Endothelial cell (in vitro differentiated cells): ENCODE measurements at regions not wholly inside any gene's neighbourhood (a gene's known extent, or its start where the extent isn't known, plus 50 kb on each side); places are given as distances from the start of the nearest gene placed in this dataset.

Experiments
- DNase-seq: peaks from one replicate; pipeline ENCODE4 v3.0.0; 2021; ENCODE audit warnings: low spot score
- H3K27ac Mint-ChIP-seq: one replicate; pipeline ENCODE4 v1.8.0; 2021; ENCODE audit warnings: mixed read lengths, inconsistent platforms; ENCODE audit not compliant: unreplicated experiment
- H3K27me3 Mint-ChIP-seq: one replicate; pipeline ENCODE4 v1.8.0; 2021; ENCODE audit warnings: mild to moderate bottlenecking, moderate library complexity, mixed read lengths, inconsistent platforms; ENCODE audit not compliant: unreplicated experiment
- H3K36me3 Mint-ChIP-seq: one replicate; pipeline ENCODE4 v1.8.0; 2021; ENCODE audit warnings: mild to moderate bottlenecking, low read depth, mixed read lengths, inconsistent platforms; ENCODE audit not compliant: unreplicated experiment
- H3K4me1 Mint-ChIP-seq: one replicate; pipeline ENCODE4 v1.8.0; 2021; ENCODE audit warnings: mild to moderate bottlenecking, mixed read lengths, inconsistent platforms; ENCODE audit not compliant: unreplicated experiment
- H3K4me3 Mint-ChIP-seq: one replicate; pipeline ENCODE4 v1.8.0; 2021; ENCODE audit warnings: mild to moderate bottlenecking, mixed read lengths, inconsistent platforms; ENCODE audit not compliant: unreplicated experiment
- H3K9me3 Mint-ChIP-seq: one replicate; pipeline ENCODE4 v1.8.0; 2021; ENCODE audit warnings: mixed read lengths, inconsistent platforms; ENCODE audit not compliant: unreplicated experiment
- TF ChIP-seq, protein P1 (sequence below): fragments of 200-600 bp; sonication (generic); IDR thresholded peaks from one replicate; pipeline ENCODE4 v1.5.0; 2021; ENCODE audit warnings: antibody characterized with exemption; ENCODE audit not compliant: unreplicated experiment

DNA sequence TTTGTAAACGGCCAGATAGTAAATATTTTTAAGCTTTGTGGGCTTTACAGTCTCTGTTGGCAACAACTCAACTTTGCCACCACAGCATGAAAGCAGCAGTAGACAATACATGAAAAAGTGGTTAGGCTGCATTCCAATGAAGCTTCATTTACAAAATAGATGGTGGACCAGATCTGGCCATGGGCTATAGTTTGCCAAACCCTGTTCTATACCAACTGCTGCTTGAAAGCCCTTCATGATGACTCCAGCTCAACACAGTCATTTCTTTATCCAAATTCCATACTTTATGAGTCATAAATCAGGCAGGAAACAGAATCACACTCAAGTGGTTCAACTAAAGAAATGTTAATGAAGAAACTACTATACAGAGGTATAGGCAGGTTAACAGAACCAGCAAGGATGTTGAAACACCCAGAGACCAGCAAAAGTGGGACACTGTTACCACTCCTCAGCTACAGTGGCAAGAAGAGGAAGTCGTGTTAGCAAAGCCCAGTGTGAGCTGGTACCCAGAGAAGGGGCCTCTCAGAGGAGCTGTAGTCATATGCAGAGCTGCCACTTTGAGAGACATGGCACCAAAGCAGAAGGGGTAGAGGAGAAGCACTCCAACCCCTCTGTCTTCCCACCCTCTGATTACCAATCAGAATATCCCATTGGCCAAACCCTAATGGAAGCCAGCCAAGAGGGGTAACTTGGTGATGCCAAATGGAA, 72.5 kb downstream of the PRLHR start:
- no peaks in the 10 kb centered on the region for H3K27me3 Mint-ChIP-seq
- H3K9me3 Mint-ChIP-seq = no peaks in the 10 kb centered on the region
- DNase-seq = no peak
- no peak overlapping the region for H3K27ac Mint-ChIP-seq
- no peaks in the 10 kb centered on the region for H3K36me3 Mint-ChIP-seq
- no peaks in the 10 kb centered on the region for H3K4me1 Mint-ChIP-seq
- H3K4me3 Mint-ChIP-seq = no peak overlapping the region
- TF ChIP-seq, protein P1, sequence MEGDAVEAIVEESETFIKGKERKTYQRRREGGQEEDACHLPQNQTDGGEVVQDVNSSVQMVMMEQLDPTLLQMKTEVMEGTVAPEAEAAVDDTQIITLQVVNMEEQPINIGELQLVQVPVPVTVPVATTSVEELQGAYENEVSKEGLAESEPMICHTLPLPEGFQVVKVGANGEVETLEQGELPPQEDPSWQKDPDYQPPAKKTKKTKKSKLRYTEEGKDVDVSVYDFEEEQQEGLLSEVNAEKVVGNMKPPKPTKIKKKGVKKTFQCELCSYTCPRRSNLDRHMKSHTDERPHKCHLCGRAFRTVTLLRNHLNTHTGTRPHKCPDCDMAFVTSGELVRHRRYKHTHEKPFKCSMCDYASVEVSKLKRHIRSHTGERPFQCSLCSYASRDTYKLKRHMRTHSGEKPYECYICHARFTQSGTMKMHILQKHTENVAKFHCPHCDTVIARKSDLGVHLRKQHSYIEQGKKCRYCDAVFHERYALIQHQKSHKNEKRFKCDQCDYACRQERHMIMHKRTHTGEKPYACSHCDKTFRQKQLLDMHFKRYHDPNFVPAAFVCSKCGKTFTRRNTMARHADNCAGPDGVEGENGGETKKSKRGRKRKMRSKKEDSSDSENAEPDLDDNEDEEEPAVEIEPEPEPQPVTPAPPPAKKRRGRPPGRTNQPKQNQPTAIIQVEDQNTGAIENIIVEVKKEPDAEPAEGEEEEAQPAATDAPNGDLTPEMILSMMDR = no peak

DNA sequence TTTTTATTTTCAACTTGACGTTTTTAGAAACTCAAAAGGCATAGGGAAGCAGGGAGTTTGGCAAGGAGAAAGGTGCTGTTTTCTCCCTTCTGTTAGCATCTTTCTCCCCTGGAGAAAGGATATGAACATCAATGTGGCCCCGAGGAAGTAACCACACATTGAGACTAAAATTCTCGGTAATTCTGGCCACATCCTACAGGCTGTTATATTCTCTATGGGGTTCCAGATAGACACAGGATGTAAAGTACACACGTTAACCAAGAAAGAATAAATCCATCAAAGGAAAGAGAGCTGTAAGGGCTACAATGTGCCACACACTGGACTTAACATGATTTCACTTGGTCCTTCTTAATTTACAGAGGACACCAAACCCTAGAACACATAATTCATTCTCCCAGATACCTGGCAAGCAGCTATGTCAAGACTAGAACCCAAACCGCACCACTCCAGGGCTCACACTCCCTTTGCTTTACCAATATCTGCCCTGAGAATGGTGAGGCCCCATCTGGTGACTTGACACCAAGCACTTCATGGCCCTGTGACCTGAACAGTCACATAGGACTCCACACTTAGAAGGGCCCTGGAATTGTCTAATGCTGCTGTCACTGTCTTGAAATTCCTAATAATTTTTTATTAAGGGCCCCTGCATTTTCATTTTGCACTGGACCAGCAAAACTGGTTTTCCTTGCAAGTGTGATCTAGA, 73.9 kb downstream of the PRLHR start:
- no peak overlapping the region for H3K4me3 Mint-ChIP-seq

DNA sequence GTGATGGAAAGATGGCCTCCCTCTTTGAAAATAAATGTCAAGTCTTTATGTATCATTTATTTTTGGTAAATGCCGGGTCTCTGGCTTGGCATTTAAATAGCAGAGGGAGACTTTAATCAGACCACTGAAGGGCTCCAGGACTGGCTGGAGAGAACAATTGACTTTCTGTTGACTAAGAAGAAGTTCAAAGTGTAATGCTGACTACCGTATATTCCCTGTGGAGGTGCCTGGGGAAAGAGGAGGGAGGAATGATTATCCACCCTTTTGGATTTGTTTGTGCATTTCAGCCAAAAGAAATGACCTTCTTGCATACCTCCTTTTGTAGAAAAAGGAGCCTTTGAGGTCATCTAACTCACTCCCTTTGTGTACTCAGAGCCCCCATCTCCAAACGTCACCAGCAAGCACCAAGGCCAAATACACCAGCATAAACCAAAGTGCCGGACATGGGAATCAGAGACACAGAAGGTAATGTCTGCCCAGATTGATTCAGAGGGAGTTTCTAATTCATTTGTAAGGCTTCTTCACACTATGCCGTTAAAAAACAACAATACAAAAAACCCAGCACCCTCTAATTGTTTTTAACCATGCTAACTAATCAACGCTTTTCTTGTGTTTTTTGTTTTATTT, 75.2 kb downstream of the PRLHR start:
- DNase-seq = no peak
- Mint-ChIP-seq H3K27me3 (no peaks in the 10 kb centered on the region), H3K4me3 (no peak overlapping the region), H3K4me1 (no peaks in the 10 kb centered on the region), H3K9me3 (no peaks in the 10 kb centered on the region), H3K27ac (no peak overlapping the region), H3K36me3 (no peaks in the 10 kb centered on the region)
- TF ChIP-seq, protein P1 = no peak

More for the DNA sequence above, 73.9 kb downstream of the PRLHR start:
- Mint-ChIP-seq H3K9me3 (no peaks in the 10 kb centered on the region), H3K4me1 (no peaks in the 10 kb centered on the region), H3K36me3 (no peaks in the 10 kb centered on the region), H3K27me3 (no peaks in the 10 kb centered on the region), H3K27ac (no peak overlapping the region)
- DNase-seq = no peak
- TF ChIP-seq, protein P1 = no peak

DNA sequence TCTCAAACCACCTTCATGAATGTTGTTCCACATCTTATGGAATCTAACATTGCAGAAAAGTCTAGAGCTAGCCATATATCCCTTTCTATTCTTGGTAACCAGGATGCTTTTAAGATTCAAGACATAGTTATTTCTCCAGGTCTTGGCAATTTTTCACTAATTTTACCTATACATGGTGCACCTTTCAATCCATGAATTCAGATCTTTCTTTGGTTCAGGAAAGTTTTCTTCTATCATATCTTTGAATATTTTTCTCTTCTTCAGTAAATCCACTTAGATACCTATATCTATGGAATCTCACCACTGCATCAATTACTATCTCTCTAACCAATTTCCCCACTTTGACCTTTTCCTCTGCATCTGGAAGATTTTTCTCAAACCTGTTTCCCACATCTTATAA, 77.4 kb downstream of the PRLHR start:
- DNase-seq = no peak
- H3K4me3 Mint-ChIP-seq = no peak overlapping the region
- H3K4me1 Mint-ChIP-seq = no peaks in the 10 kb centered on the region
- no peaks in the 10 kb centered on the region for H3K9me3 Mint-ChIP-seq
- H3K27me3 Mint-ChIP-seq = no peaks in the 10 kb centered on the region
- H3K27ac Mint-ChIP-seq = no peak overlapping the region
- no peaks in the 10 kb centered on the region for H3K36me3 Mint-ChIP-seq
- TF ChIP-seq, protein P1 = no peak

DNA sequence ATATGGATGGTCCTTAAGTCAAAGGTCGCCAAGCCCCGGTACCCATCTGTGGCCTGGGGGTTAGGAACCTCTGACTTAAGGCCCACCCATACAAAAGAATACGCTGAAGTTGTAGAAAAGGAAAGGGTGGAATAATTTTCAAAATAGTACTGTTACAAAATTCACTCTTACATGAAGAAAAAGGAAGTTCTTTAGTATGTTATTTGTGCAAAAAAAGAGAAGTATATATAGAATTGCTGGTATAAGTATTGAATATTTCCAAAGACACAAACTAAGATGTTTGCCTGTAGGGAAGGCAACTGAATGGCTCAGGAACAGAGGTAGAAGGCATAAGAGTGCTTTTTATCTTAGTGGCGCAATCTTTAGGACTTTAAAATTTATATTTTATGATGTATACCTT, 78.7 kb downstream of the PRLHR start:
- no peaks in the 10 kb centered on the region for H3K4me1 Mint-ChIP-seq

More for the DNA sequence above, 78.7 kb downstream of the PRLHR start:
- no peak overlapping the region for H3K27ac Mint-ChIP-seq
- no peak overlapping the region for H3K4me3 Mint-ChIP-seq
- H3K36me3 Mint-ChIP-seq = no peaks in the 10 kb centered on the region
- no peak for DNase-seq
- H3K9me3 Mint-ChIP-seq = no peaks in the 10 kb centered on the region
- TF ChIP-seq, protein P1 = no peak
- no peaks in the 10 kb centered on the region for H3K27me3 Mint-ChIP-seq
